T follicular helper cell (primary cell): ENCODE measurements at regions not wholly inside any gene's neighbourhood (a gene's known extent, or its start where the extent isn't known, plus 50 kb on each side); places are given as distances from the start of the nearest gene placed in this dataset.
"Not testable (repeated sequence)": the region's sequence is repeated elsewhere in the genome, so short reads cannot be mapped to it uniquely, and the experiment has no call there.

Source experiments
- DNase-seq: peaks from one replicate; pipeline ENCODE4 v3.0.0-alpha.2; 2020; ENCODE audit warnings: low read depth

- no peak for DNase-seq
These were observed 235.8 kb downstream of the EN1 start for GRCh38 chr2:118611691-118612090.

GRCh38 chr2:118609138-118609537, 238.3 kb downstream of the EN1 start:
- no peak for DNase-seq

- no peak for DNase-seq
These were observed 239.8 kb downstream of the EN1 start for GRCh38 chr2:118607641-118608040.

- DNase-seq, result no peak
These were observed 242.6 kb downstream of the EN1 start for GRCh38 chr2:118604811-118605210.

GRCh38 chr2:118604371-118604770, 243.1 kb downstream of the EN1 start:
- DNase-seq, result no peak

GRCh38 chr2:118599141-118599540, 248.3 kb downstream of the EN1 start:
- no peak for DNase-seq

GRCh38 chr2:118596620-118597019, 250.8 kb downstream of the EN1 start:
- DNase-seq, result no peak

- DNase-seq, result no peak
These were observed 254.2 kb downstream of the EN1 start for GRCh38 chr2:118593257-118593656.

GRCh38 chr2:118591223-118591622, 256.2 kb downstream of the EN1 start:
- no peak for DNase-seq

- DNase-seq, result no peak
These were observed 257.7 kb downstream of the EN1 start for GRCh38 chr2:118589721-118590120.

- DNase-seq, result no peak
These were observed 258.6 kb downstream of the EN1 start for GRCh38 chr2:118588850-118589249.

GRCh38 chr2:118586312-118586711, 261.1 kb downstream of the EN1 start:
- DNase-seq, result no peak

GRCh38 chr2:118584877-118585276, 262.6 kb downstream of the EN1 start:
- no peak for DNase-seq

GRCh38 chr2:118584062-118584749, 263.2 kb downstream of the EN1 start:
- DNase-seq, result no peak

- no peak for DNase-seq
These were observed 265.4 kb downstream of the EN1 start for GRCh38 chr2:118582058-118582457.

- no peak for DNase-seq
These were observed 266.8 kb downstream of the EN1 start for GRCh38 chr2:118580651-118581050.

GRCh38 chr2:118580107-118580506, 267.3 kb downstream of the EN1 start:
- DNase-seq, result no peak

GRCh38 chr2:118577202-118577601, 270.2 kb downstream of the EN1 start:
- DNase-seq, result no peak

- no peak for DNase-seq
These were observed 271.2 kb downstream of the EN1 start for GRCh38 chr2:118576109-118576855.

- DNase-seq, result not testable (repeated sequence)
These were observed 275.1 kb downstream of the EN1 start for GRCh38 chr2:118572380-118572779.

- no peak for DNase-seq
These were observed 277.4 kb downstream of the EN1 start for GRCh38 chr2:118569876-118570535.

- DNase-seq, result no peak
These were observed 278.7 kb downstream of the EN1 start for GRCh38 chr2:118568700-118569099.
